HCT116 (cell line): ENCODE measurements at regions not wholly inside any gene's neighbourhood (a gene's known extent, or its start where the extent isn't known, plus 50 kb on each side); places are given as distances from the start of the nearest gene placed in this dataset.

Experiments used
- ATAC-seq: fragments of 200-7000 bp; cut with Tn5 transposase; 2 replicates; pipeline ENCODE4 v1.9.1; 2020; ENCODE audit warnings: mild to moderate bottlenecking, moderate library complexity
- BruUV-seq: library from RNA; stranded (reverse); fragments of 400-500 nt; replicated peaks from 2 replicates; lab custom pipeline; 2021; lab: Mats Ljungman, UMichigan
- CTCF ChIA-PET: fragments of 300-600 bp; sonication (Branson Sonifier 250); formaldehyde crosslinking; loops from one replicate; lab custom pipeline; 2021; ENCODE audit warnings: antibody characterized with exemption; lab: Charles Lee
- POLR2A ChIA-PET: fragments of 300-600, 350-600 bp; sonication (Branson Sonifier 250); formaldehyde crosslinking; loops from one replicate; lab custom pipeline; 2021; ENCODE audit warnings: antibody characterized with exemption; lab: Charles Lee
- RAD21 ChIA-PET, 2 experiments: fragments of 300-600 bp; sonication (Branson Sonifier 250); formaldehyde crosslinking; loops; one replicate each; lab custom pipeline; 2023; ENCODE audit warnings: low total read pairs in 2 of 2; ENCODE audit not compliant: uncharacterized antibody in 2 of 2, unreplicated experiment in 2 of 2, low non-redundant PET in 1 of 2; lab: Charles Lee
- DNase-seq: peaks from one replicate; pipeline ENCODE4 v3.0.0-alpha.2; 2010; ENCODE audit warnings: low read depth, low spot score
- H2AFZ ChIP-seq: fragments of 200-600 bp; shearing (Covaris generic), sonication (generic); 2 replicates; pipeline ENCODE4 v1.6.1; 2017; ENCODE audit warnings: low read depth, mixed run types, mixed read lengths, antibody characterized with exemption, low read length; ENCODE audit not compliant: poor library complexity, severe bottlenecking
- H3K27ac ChIP-seq: 2 replicates; pipeline ENCODE4 v1.5.1; 2012; ENCODE audit warnings: low read depth, low read length
- H3K27me3 ChIP-seq: fragments of 200-600 bp; sonication (generic); 2 replicates; pipeline ENCODE4 v1.6.1; 2016; ENCODE audit warnings: mixed run types, low read length, mixed read lengths; ENCODE audit not compliant: insufficient read depth
- H3K36me3 ChIP-seq, 2 experiments: fragments of 200-500 bp in 1 of 2; fragments of 200-600 bp in 1 of 2; sonication (Bioruptor generic) in 1 of 2; sonication (generic) in 1 of 2; 2 replicates each; pipeline versions ENCODE4 v1.5.1 to v1.6.1; 2014 to 2016; ENCODE audit warnings: low read length in 2 of 2, inconsistent platforms in 1 of 2, mixed read lengths in 1 of 2, mixed run types in 1 of 2; ENCODE audit not compliant: insufficient read depth in 2 of 2, control insufficient read depth in 1 of 2
- H3K4me1 ChIP-seq, 2 experiments: fragments of 200-600 bp in 1 of 2; sonication (generic) in 1 of 2; 2 replicates each; pipeline versions ENCODE4 v1.5.1 to v1.6.1; 2012 to 2017; ENCODE audit warnings: low read length in 2 of 2, inconsistent platforms in 1 of 2, mild to moderate bottlenecking in 1 of 2, mixed read lengths in 1 of 2, mixed run types in 1 of 2, moderate library complexity in 1 of 2; ENCODE audit not compliant: insufficient read depth in 2 of 2, control insufficient read depth in 1 of 2
- H3K4me2 ChIP-seq: fragments of 200-600 bp; sonication (generic); 2 replicates; pipeline ENCODE4 v1.6.1; 2017; ENCODE audit warnings: mixed run types, low read length, mixed read lengths
- H3K4me3 ChIP-seq, 2 experiments: fragments of 200-600 bp in 1 of 2; sonication (generic) in 1 of 2; replicated peaks in 1 of 2; 2 replicates each; pipeline ENCODE4 v1.5.1; 2011 to 2016; ENCODE audit warnings: low read length in 2 of 2, control low read depth in 1 of 2, low read depth in 1 of 2, mild to moderate bottlenecking in 1 of 2, mixed read lengths in 1 of 2, mixed run types in 1 of 2
- H3K79me2 ChIP-seq: fragments of 200-600 bp; sonication (generic); 2 replicates; pipeline ENCODE4 v1.6.1; 2017; ENCODE audit warnings: mild to moderate bottlenecking, mixed run types, low read length, moderate library complexity, mixed read lengths; ENCODE audit not compliant: insufficient read depth
- H3K9ac ChIP-seq: fragments of 200-600 bp; sonication (generic); 2 replicates; pipeline ENCODE4 v1.6.1; 2016; ENCODE audit warnings: low read length, mixed read lengths
- H3K9me2 ChIP-seq: fragments of 200-600 bp; sonication (generic), shearing (Covaris generic); 2 replicates; pipeline ENCODE4 v1.6.1; 2017; ENCODE audit warnings: mixed run types, mild to moderate bottlenecking, moderate library complexity; ENCODE audit not compliant: insufficient read depth
- H3K9me3 ChIP-seq, 2 experiments: fragments of 200-500 bp in 1 of 2; fragments of 200-600 bp in 1 of 2; sonication (Bioruptor generic) in 1 of 2; sonication (generic) in 1 of 2; 2 replicates each; pipeline ENCODE4 v1.6.1; 2014 to 2017; ENCODE audit warnings: low read length in 2 of 2, mixed read lengths in 2 of 2, inconsistent platforms in 1 of 2, low read depth in 1 of 2, mild to moderate bottlenecking in 1 of 2, mixed run types in 1 of 2, moderate library complexity in 1 of 2; ENCODE audit not compliant: control insufficient read depth in 1 of 2, insufficient read depth in 1 of 2
- H4K20me1 ChIP-seq: fragments of 200-600 bp; sonication (generic), shearing (Covaris generic); 2 replicates; pipeline ENCODE4 v1.6.1; 2017; ENCODE audit warnings: mixed run types, mild to moderate bottlenecking, moderate library complexity; ENCODE audit not compliant: insufficient read depth
- CTCF ChIP-seq, 3 experiments: fragments of 200-600 bp in 1 of 3; sonication (generic) in 1 of 3; IDR thresholded peaks in 2 of 3; conservative IDR thresholded peaks in 1 of 3; 2 replicates each; pipeline ENCODE4 v1.5.1; 2012 to 2017; ENCODE audit warnings: low read depth in 2 of 3, low read length in 2 of 3, antibody characterized with exemption in 1 of 3, borderline replicate concordance in 1 of 3, control low read depth in 1 of 3, mild to moderate bottlenecking in 1 of 3, mixed read lengths in 1 of 3, mixed run types in 1 of 3, moderate library complexity in 1 of 3; ENCODE audit not compliant: insufficient read depth in 1 of 3
- ELF1 ChIP-seq: IDR thresholded peaks from 2 replicates; pipeline ENCODE4 v1.6.1; 2012; ENCODE audit warnings: low read depth, borderline replicate concordance
- EZH2 ChIP-seq: fragments of 200-600 bp; sonication (generic); IDR thresholded peaks from 2 replicates; pipeline ENCODE4 v1.6.1; 2017; ENCODE audit warnings: antibody characterized with exemption, mixed run types
- POLR2A ChIP-seq: IDR thresholded peaks from 2 replicates; pipeline ENCODE4 v1.7.0; 2011; ENCODE audit warnings: borderline replicate concordance; ENCODE audit not compliant: insufficient read depth, insufficient read length; ENCODE audit errors: extremely low read depth
- RAD21 ChIP-seq: IDR thresholded peaks from 2 replicates; pipeline ENCODE4 v1.6.1; 2012; ENCODE audit warnings: low read depth, mild to moderate bottlenecking
- SP1 ChIP-seq: IDR thresholded peaks from 2 replicates; pipeline ENCODE4 v1.6.1; 2012; ENCODE audit warnings: low read depth
- SRF ChIP-seq: IDR thresholded peaks from 2 replicates; pipeline ENCODE4 v1.6.1; 2012; ENCODE audit warnings: low read depth
- TCF7L2 ChIP-seq: IDR thresholded peaks from 2 replicates; pipeline ENCODE4 v1.7.0; 2011; ENCODE audit warnings: borderline replicate concordance, inconsistent platforms; ENCODE audit not compliant: insufficient read depth, insufficient read length; ENCODE audit errors: extremely low read depth
- intact Hi-C: fragments of 100-400 bp; cut with micrococcal nuclease; formaldehyde crosslinking; loops from 2 replicates; pipeline ENCODE4 v1.10.0; 2022
- TF ChIP-seq, protein P1 (sequence below): IDR thresholded peaks from 2 replicates; pipeline ENCODE4 v1.6.1; 2012

DNA sequence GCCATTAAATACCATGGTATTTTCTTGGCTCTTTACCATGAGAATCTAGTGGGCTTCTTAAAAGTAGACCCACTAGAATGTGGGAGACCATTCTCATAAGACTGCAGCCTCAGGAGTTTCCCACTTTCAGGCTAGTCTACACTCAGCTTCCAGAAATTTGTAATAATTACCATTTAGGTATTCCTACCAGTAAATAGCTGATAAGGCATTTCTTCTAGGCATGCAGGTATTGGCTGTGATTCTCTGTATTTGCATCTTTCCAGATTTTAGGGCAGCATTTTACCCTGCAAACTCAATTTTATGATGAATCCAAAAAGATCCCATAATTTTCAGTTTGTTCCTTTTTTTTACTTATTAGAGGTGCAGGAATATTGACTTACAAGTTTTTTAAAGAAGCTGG is 496.6 kb downstream of the TRAM1L1 start:
- Histone ChIP-seq H3K36me3 (no peaks in the 10 kb centered on the region), H3K9me3 (no peaks in the 10 kb centered on the region), H3K9ac (no peak overlapping the region), H3K4me2 (no peak overlapping the region), H3K4me3 (no peak overlapping the region), H2AFZ (no peak overlapping the region), H3K79me2 (no peaks in the 10 kb centered on the region), H3K27me3 (no peaks in the 10 kb centered on the region), H3K9me2 (no peaks in the 10 kb centered on the region), H3K4me1 (no peaks in the 10 kb centered on the region), H4K20me1 (no peaks in the 10 kb centered on the region), H3K27ac (no peak overlapping the region)
- RAD21 ChIA-PET: no interaction called here
- POLR2A ChIA-PET: no interaction called here
- ATAC-seq: no peak
- CTCF ChIA-PET: no interaction called here
- DNase-seq: no peak
- TF ChIP-seq, protein P1, sequence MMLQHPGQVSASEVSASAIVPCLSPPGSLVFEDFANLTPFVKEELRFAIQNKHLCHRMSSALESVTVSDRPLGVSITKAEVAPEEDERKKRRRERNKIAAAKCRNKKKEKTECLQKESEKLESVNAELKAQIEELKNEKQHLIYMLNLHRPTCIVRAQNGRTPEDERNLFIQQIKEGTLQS: no peak
- intact Hi-C loops: no loop called here
- BruUV-seq: no TSS peak

DNA sequence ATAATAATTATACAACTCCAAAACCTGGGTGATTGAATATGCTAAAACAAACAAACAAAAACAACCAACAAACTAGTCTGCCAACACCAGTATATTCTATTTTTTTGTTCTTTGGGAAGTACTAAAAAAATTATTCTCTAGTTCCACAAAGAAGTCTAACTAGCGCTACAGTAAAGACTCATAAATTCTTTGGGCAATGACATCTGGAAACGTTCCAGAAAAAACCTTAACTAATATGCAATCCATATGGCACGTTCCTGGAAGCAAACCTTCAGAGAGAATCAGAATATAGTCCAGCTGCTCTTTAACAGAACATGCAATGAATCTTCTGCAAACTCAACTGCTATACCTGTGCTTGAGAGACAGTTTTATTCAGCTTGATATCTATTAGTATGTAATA is 500.1 kb downstream of the TRAM1L1 start:
- H3K4me1 ChIP-seq: no peaks in the 10 kb centered on the region
- POLR2A ChIA-PET: no interaction called here
- intact Hi-C loops: no loop called here

More for the DNA sequence above, 500.1 kb downstream of the TRAM1L1 start:
- H3K9ac ChIP-seq: no peak overlapping the region
- DNase-seq (no peak), ATAC-seq (no peak)
- no peak overlapping the region for H3K4me3 ChIP-seq
- no peak overlapping the region for H2AFZ ChIP-seq
- TF ChIP-seq SRF (no peak), EZH2 (no peak), ELF1 (no peak), RAD21 (no peak), SP1 (no peak), POLR2A (no peak), CTCF (IDR thresholded peaks at IDR 0.05 in 2 of 3, conservative IDR thresholded peaks at IDR 0.05 in 1 of 3; ENCODE audit: borderline replicate concordance in 1 of 3, insufficient read depth in 1 of 3, low read depth in 2 of 3, low read length in 2 of 3) (no peak), TCF7L2 (no peak)
- TF ChIP-seq, protein P1: no peak
- RAD21 ChIA-PET: no interaction called here
- H3K36me3 ChIP-seq: no peaks in the 10 kb centered on the region
- no TSS peak for BruUV-seq
- H4K20me1 ChIP-seq: no peaks in the 10 kb centered on the region
- H3K4me2 ChIP-seq: no peak overlapping the region
- no peaks in the 10 kb centered on the region for H3K9me2 ChIP-seq
- H3K79me2 ChIP-seq: no peaks in the 10 kb centered on the region
- no peaks in the 10 kb centered on the region for H3K9me3 ChIP-seq
- no peaks in the 10 kb centered on the region for H3K27me3 ChIP-seq
- CTCF ChIA-PET: no interaction called here
- H3K27ac ChIP-seq: no peak overlapping the region
